Stimulated activated naive CD4-positive, alpha-beta T cell treated with Interleukin-2 at 50 U/mL for 16 hours (primary cell): ENCODE measurements at regions not wholly inside any gene's neighbourhood (a gene's known extent, or its start where the extent isn't known, plus 50 kb on each side); places are given as distances from the start of the nearest gene placed in this dataset.

Source experiments
- DNase-seq: peaks from one replicate; lab custom pipeline; 2025; lab: John Stamatoyannopoulos, UW

DNA sequence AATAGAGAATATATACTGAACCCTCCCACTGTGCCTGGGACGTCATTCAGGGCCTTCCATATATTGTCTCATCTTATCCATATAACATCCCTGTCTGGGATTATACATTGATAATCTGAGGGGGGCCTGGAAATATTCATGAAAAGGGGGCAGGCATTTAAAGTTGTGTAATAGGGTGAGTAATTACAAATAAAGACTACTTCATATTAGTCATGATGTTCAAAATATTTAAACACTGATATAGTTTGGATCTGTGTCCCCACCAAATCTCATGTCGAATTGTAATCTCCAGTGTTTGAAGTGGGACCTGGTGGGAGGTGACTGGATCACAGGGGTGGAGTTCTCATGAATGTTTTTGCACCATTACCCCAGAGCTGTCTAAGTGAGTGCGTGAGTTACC is 97.8 kb downstream of the AQP9 start:
- no peak for DNase-seq

DNA sequence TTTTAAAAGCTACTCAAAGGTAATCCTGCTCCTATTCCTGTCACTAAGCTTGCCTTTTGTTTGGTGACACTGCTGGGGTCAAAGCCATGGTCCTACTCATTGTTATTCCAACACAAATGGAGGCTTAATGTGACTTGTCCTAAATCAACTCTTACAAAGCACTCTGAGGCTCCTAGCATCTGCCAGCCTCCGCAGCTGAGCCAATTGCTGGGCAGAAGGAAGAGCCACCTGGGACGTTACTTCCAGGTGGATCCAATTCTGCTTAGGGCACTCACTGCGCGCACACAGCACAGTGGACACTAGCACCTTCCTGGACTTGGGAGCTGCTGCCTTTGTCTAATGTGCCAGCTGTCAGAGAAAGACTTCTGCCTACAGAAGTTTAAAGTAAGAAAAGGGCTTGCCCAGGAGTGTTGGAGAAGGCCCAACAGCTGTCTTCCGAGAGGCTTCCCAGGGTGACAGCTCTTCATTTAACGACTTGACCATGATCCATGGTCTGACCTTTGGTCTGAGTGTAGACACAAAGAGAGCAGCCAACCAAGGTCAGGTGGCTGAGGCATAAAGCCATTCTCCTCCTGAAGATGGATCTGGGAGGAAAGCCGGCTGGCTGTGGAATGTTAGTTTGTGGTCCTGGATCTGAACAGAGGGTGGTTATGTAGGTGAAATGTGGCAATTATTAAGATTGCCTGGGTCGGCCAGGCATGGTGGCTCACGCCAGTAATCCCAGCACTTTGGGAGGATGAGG is 102.2 kb downstream of the AQP9 start:
- no peak for DNase-seq

DNA sequence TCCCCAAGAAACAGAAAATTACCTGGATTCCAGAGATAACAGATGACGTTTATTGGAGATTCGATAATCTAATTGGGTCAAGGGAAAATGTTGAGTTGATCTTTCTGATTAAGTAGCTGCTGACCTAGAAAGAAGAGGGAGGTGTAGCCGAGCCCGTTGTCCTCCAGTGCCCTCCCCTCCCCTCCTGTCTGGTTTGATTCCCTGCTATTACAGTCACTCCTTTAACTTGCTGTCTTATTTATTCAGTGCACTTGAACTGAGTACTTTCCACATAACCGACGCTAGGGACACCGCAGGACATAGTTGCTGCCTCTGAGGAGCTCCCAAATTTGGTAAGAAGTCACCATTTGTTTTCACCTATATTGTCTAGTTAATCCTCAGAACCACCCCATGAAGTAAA is 103.7 kb downstream of the AQP9 start:
- DNase-seq: no peak

DNA sequence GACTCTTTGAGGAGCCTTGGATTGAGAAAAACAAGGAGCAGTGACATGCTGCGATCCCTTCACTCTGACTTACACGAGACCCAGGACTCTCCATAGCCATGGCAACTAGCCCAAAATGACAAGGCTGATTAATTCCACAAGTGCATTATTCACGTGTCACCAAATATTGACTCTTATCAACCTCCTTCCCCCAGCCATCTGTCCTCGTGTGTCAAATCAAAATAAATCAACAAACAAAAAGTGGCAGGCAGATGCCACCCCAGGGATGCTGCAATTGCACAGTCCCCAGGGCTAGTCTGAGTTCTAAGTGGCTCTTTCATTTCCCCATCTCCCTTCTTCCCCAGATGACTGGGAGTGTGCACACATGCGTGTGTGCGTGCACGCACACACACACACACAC is 104.9 kb downstream of the AQP9 start:
- DNase-seq: no peak

DNA sequence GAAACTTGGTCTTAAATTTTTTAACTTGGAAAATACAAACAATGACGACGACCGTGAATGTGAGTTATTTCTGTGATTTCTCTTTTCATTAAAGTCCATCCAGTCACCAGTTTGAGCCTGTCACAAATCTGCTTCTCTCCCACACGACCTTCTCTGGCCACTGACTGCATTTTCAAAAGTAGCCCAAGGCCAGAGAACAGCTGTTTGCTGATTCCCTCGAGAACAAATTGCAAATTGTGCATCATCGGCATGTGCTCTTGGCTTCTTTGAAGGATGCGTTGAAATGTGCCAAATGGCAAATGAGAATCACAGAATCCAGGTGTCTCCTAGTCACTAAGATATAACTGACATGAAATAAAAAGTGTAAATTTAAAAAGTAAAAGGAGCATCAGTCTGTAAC is 106.4 kb downstream of the AQP9 start:
- no peak for DNase-seq

DNA sequence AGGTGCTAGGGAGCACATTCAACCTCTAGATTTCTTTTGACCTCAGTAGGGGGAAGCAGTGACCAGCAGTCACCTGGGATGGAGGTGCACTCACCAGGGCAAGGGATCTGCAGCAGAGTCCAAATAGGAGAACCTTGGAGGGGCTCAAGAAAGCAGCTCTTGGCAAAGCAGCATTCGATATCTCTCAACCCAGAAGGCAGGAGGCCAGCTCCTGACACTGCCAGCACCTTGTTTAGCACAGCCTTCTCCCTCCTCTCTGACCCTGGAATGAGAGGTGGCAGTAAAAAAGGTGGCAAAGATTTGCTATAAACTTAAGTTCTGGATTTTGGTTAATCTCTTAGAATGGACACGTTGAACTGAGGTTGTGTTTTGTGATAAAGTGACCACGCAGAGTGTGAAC is 107.9 kb downstream of the AQP9 start:
- DNase-seq: no peak

DNA sequence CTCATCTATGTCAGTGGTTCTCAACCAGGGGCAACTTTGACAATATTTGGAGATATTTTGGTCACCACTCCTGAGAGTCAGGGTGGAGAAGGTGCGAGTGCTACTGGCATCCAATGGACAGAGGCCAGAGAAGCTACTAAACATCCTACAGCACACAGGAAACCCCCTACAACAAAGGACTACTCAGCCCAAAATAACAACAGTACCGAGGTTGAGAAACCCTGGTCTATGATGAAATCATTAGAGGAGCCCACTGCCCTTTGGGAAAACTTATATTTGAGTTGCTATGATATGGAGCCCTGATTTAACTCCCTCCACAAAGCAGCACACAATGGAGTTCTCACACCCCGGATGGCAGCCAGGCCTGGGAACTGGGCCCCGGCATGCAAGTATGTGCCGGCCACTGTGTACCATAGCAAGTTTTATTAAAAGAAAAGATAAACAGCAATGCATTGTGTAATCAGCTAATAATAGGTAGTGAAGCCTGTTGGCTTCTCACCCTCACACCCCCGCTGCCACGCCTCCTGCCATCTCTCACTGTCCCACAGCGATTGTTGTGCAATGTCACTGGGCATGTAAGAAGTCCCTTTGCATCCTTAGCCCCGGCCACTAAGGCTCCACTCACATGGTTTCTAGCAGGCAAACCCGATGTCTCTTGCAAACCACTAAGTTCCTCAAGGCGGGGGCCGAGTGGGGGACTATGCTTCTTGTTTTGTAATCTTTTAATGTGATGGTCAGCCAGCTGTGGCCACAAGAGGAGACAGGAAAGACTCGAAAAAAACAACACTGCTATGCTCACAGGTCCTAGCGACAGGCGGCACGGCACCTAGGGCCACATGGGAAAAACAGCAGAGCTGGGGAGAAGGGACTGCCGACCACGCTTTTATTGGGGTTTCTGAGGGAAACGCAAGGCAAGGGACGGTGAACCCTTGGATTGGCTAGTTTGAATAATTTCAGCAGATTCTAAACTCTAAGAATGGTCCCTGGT is 110.0 kb downstream of the AQP9 start:
- DNase-seq: no peak

DNA sequence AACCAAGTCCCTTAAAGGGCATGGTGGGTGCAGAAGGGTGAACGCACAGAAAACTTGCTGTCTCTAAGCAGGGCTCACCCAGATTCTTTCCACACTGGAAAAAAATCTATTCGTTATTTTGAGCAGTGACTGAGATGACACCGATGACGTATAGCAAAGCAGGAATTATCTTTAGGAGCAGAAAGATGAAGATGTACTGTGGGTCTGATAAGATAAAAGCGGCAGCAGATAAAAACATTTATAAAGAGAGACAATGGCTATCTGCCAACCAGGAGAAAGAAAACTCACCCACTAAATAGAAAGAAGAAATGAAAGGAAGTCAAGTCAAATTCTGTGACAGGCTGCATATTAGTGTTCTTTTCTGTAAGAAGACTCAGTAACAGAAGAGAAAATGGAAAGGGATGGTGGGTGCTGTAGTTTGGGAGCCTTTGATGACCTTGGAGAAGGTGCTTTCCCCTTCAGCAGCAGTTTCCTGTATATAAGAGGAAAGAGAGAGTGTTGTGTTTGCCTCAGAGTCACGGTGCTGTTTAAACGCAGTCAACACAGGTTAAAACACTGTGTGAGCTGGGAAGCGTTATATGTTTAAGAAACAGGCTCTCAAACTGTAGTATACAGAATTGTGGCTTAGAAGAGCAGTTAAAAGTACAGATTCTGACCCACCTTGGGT is 111.6 kb downstream of the AQP9 start:
- DNase-seq: no peak

DNA sequence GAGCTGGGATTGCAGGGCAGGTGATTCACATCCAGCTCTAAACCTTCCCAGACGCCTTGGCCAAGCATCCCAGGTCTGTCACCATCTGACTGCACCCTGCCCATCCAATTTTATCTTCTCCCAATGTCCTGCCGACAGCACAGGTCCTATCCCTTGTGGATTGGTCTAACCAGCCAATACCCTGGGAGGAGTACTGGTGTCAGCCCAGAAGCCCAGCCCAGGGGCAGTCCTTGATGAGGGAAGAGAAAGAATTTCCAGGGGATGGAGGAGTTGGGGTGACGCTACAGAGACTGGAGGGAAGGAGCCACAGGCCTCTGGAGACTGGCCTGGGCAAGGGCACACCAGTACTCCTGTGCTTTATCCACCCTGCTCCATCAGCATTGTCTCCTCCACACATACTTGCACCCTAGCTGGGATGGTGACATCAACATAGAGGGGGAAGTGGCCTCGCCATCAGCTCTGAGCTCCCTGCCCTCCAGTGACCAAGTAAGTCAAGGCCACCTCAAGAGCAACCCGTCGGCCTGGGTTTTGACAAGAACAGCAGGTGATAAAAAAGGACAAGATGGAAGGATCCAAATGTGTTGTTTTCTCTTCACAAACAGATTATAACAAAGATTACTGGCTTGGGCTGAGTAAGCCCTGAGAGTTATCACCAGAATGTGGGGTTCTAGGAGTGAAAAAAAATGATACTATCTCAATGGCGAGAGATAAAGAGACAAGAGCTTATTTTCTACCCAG is 114.6 kb downstream of the AQP9 start:
- DNase-seq: no peak

DNA sequence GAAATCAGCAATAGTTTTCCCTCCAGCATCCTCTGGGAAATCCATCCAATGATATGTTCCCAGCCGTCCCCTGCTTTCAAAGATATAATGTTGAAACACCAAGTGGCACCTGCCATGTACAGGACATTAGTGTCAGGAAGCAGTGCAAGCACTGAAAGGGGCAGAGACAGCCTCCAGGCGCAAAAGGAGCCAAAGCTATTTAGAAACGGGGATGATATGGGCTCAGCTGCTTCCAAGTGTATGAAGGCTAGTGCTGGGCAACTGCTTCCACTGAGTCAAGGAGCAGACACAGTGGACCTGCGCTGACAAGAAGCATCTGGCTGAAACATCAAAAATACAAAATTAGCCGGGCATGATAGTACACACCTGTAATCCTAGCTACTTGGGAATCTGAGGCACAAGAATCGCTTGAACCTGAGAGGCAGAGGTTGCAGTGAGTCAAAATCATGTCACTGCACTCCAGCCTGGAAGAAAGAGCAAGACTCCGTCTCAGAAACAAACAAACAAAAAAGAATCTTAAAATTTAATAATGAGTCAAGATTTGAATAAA is 119.7 kb downstream of the AQP9 start:
- DNase-seq: no peak

DNA sequence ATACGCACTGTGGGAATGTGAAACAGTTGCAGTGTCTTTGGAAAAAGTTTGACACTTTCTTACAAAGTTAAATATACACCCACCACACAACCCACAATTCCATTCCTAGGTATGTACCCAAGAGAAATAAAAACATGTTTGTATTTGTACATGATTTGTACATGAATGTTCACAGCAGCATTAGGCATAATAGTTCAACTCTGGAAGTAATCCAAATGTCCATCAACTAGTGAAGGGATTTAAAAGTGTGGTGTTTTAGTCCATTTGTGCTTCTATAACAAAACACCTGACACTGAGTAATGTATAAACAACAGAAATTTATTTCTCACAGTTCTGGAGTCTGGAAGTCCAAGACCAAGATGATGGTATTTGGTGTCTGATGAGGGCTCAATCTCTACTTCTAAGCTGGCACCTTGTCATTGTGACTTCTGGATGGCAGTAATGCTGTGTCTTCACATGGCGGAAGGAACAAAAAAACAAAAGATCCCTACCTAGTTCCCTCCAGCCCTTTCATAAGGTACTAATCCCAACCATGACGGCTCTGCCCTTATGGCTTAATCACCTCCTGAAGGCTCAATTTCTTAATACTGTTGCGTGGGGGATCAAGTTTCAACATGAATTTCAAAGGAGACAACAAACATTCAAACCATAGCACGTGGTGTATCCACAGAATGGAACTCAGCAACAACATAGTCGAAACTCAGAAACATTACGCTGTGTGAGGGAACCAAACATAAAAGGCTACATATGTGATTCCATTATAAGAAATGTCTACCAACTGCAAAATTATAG is 120.5 kb downstream of the AQP9 start:
- no peak for DNase-seq

DNA sequence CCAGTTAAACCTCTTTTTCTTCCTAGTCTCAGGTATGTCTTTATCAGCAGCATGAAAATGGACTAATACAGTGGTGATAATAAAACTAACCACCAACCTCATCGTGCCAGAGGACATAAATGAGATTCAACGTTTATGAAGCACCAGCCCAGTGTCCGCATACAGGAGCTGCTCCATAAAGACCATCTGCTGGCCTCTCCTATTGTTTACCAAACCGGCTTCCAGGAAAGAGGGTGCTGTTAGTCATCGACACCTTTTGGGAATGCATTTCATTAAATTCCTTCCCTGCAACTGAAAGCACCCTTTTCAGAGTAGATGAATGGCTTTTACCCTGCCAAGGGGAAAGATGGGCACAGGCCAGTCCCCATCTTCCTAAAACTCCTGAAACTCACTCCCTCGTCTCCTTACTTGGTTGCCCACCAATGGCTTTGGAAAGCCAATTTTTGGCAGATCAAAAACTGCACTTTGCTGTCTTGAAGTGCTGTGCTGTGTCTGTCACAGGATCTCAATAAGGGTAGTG is 122.1 kb downstream of the AQP9 start:
- no peak for DNase-seq

DNA sequence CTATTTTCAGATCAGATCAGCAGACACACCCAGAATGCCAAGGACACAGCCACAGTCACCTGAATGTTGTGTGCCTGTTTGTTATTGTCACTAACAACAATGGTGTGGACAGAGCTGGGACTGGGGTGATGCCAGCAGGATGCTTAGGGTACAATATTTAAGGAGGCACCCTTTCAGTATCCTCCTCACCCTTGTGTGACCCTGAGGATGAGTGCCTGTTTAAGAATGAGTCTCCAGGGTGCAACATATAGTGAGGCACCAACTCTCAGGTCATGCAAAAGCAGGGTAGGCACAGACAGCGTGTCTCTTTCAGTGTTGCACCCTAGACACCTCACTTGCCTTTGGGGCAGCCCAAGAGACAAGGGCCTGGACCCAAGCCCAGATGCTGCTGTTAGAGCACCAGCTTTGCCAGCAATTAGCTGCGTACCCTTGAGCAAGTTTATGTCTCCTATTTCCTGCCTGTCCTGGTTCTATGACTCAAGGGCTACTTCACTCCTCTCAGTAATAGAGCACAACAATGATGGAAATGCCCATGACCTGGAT is 122.6 kb downstream of the AQP9 start:
- DNase-seq: no peak

DNA sequence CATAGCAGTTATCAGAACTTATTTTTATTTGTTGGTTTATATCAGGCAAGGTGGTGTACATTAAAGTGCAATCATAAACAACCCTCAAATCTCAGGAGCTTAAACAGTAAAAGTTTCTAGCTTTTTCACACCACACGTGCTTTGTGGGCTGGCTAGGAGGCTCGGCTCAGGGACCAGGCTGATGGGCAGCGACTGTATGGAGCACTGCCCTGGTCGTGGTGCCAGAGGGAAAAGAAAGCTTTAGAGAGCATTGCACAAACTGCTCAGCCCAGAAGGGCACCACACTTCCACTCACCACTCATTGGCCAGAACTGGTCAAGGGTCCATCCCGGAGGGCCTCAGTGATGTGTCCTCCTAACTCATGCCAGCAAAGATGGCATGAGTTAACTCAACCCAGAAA is 123.2 kb downstream of the AQP9 start:
- no peak for DNase-seq

DNA sequence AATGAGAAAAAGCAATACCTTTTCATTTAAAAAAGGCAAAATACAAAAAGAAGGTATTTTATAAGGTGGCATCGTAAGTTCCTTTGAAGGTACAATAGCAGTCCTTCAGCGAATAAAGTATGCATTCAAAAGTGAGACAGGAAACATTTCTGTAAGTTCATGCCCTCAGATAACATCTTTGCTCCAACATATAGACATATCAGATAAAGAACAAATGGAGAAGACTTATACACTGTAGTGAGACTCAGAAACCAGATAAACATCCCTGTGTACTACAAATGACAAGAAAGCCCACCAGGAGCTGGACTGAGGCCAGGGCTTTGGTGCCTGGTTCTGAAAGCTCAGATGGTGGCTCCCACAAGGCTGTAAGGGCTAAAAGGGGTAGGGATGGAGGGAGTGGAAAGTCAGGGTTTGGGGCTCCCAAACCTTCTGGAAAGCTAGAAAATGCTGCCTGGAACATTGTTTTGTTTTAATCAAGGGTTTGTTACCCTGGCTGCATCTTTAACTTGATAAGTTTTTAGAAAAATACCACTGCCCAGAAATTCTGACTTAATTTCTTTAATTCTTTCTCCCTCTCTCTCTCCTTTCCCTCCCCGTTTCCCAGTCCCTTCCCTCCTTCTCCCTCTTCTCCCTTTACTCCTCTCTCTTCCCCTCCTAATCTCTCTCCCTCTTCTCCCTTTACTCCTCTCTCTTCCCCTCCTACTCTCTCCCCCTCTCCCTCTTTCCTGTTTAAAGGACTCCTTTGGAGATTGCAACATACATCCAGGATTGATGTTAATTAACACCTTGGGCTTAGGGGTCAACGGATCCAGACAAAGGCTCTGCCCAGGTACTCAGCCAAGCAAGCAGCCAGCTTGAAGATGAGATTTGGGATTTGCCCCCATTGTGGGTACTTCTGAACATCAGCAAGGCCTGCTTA is 126.1 kb downstream of the AQP9 start:
- no peak for DNase-seq

DNA sequence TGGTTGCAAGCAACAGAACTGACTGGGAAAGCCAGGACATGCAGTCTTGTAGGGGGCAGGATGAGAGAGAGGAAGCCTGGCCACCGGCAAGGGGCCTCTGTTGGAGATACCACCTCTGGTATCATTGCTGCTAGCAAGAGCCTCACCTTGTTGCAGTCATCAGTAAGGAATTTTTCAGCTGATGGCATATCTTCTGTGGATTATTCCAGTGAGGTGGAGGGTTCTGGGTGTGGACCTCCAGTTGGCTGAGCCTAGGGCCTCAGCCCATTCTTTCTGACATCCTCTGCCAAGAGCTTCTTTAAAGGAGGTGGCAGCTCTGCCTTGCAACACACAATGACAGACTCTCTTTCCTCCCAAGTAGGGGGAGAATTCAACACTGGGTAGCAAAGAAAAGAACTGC is 128.9 kb downstream of the AQP9 start:
- DNase-seq: no peak

DNA sequence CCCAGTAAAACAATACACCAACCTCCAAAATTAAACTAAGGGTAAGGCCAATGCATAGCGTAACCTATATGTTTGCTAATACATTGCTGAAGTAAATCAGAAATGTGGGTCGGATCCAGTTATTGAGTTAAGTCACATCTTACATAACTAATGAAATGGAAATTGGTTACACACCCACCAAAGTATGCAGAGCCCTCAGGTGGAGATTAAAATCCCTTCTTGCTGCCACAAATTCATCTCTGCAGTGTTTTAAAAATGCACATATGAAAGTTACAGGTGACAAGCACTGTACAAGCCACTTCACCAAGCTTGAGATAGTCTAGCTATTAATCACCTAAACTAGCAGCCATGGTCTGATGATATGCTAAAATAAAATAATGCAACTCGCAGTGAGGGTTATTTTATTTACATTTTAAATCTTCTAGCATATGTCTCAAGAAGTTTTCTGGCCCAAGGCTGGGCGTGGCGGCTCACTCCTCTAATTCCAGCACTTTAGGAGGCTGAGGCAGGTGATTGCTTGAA is 130.6 kb downstream of the AQP9 start:
- DNase-seq: no peak

DNA sequence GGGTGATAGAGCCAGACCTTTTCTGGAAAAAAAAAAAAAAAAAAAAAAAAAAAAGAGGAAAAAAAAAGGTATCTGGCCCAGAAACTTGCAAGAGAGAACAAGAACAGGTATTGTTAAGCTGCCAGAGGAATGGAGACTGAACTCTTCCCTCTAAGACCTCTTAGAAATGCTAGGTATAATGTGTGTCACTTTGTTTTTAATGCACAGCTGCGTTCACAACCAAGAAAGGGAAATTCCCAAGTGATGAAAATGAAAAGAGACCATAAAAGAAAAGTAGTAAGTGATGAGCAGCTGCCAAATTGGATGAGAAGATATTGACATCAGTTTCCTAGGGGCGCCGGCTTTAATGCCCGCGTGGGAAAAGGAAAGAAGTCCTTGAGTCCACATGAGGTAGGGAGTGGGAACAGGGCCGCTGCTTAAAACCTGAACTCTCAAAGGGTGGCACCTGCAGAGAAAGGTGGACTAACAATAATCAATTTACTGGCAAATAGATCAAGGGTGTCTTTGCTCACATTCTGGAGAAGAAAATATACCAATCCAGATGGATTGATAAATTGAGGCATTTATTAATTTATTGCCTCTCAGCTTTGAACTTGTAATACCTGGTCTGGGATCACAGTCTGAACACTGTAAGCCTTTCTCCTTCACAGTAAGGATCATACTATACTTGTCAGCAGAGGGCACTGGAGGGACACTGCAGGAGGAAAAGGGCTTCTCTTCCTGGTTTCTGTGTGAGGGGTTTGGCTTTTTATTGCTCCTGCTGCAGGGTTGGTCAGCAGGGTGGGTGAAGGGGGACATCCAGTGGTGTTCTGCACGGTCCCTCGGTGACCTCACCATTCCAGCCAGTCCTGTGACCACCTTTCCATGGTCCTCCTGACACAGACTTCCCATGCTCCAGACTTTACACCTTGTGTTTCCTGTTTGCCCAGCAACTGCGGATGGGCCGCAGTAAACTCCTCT is 131.6 kb downstream of the AQP9 start:
- DNase-seq: no peak
